ENCODE measurements at regions not wholly inside any gene's neighbourhood (a gene's known extent, or its start where the extent isn't known, plus 50 kb on each side); places are given as distances from the start of the nearest gene placed in this dataset.

- TF ChIP-seq CTCF (conservative IDR thresholded peaks at IDR 0.05), result no peak
- no peak for TF ChIP-seq EZH2 (IDR thresholded peaks at IDR 0.05; ENCODE audit: low read depth)
Measured at GRCh38 chr13:111550062-111550461, 229.6 kb downstream of the TEX29 start.

Data from PC-9 (cell line).